Testis (tissue), 2 donors: ENCODE measurements at regions not wholly inside any gene's neighbourhood (a gene's known extent, or its start where the extent isn't known, plus 50 kb on each side); places are given as distances from the start of the nearest gene placed in this dataset.

Experiments
- DNase-seq: peaks from one replicate; pipeline ENCODE4 v3.0.0-alpha.2; 2019
- H3K27ac ChIP-seq, 2 donors: fragments of 200-600 bp; sonication (generic); one replicate each; pipeline ENCODE4 v1.5.1; 2019
- H3K27me3 ChIP-seq: fragments of 200-600 bp; sonication (generic); one replicate; pipeline ENCODE4 v1.5.1; 2019
- H3K36me3 ChIP-seq: fragments of 200-600 bp; sonication (generic); one replicate; pipeline ENCODE4 v1.5.1; 2017; ENCODE audit warnings: low read depth; ENCODE audit errors: missing control alignments
- H3K4me1 ChIP-seq: fragments of 200-600 bp; sonication (generic); one replicate; pipeline ENCODE4 v1.5.1; 2019
- H3K4me3 ChIP-seq, 2 donors: fragments of 200-600 bp; sonication (generic); one replicate each; pipeline ENCODE4 v1.5.1; 2017 to 2019
- H3K9me3 ChIP-seq: fragments of 200-600 bp; sonication (generic); one replicate; pipeline ENCODE4 v1.5.1; 2017
- CTCF ChIP-seq, 3 experiments: fragments of 450-650 bp in 2 of 3; fragments of 200-600 bp in 1 of 3; sonication (generic) in 1 of 3; IDR thresholded peaks; one replicate each; pipeline ENCODE4 v1.5.1; 2016 to 2019; ENCODE audit warnings: antibody characterized with exemption in 3 of 3, mild to moderate bottlenecking in 2 of 3, moderate library complexity in 1 of 3
- POLR2A ChIP-seq: fragments of 450-650 bp; IDR thresholded peaks from one replicate; pipeline ENCODE4 v1.6.1; 2017; ENCODE audit warnings: antibody characterized with exemption, mild to moderate bottlenecking, moderate library complexity
- WGBS, 2 donors: methylation state at CpG; one replicate each; pipeline ENCODE4 v1.1.5; 2018; 5-methylcytosine and 5-hydroxymethylcytosine counted together
- intact Hi-C: fragments of 100-400 bp; cut with DNase I; formaldehyde crosslinking; loops from one replicate; pipeline ENCODE4 v1.15.1; 2023; ENCODE audit warnings: low total_unique reads

- Histone ChIP-seq H3K27me3 (no peaks in the 10 kb centered on the region), H3K4me1 (no peaks in the 10 kb centered on the region), H3K4me3 (no peak overlapping the region), H3K9me3 (no peaks in the 10 kb centered on the region), H3K36me3 (no peaks in the 10 kb centered on the region), H3K27ac (no peak overlapping the region)
- intact Hi-C loops, result no loop called here
- DNase-seq, result peak; percentile 62
- TF ChIP-seq POLR2A, result no peak
- no peak for TF ChIP-seq CTCF (IDR thresholded peaks at IDR 0.05)
- WGBS, 2 donors, result 44 to 57% methylated on average over 1 of the region's 1 CpG
Observed at GRCh38 chr2:43171789-43172188, 54.6 kb downstream of the ZFP36L2 start.

- no peaks in the 10 kb centered on the region for H3K36me3 ChIP-seq
- no peak for TF ChIP-seq CTCF (IDR thresholded peaks at IDR 0.05)
- no peak for TF ChIP-seq POLR2A
- H3K27ac ChIP-seq, result no peak overlapping the region
- intact Hi-C loops, result no loop called here
- no peak overlapping the region for H3K4me3 ChIP-seq
- DNase-seq, result no peak
- WGBS, 2 donors, result 88 to 98% methylated on average over 19 to 21 of the region's 21 CpGs
- no peaks in the 10 kb centered on the region for H3K9me3 ChIP-seq
- no peaks in the 10 kb centered on the region for H3K4me1 ChIP-seq
- H3K27me3 ChIP-seq, result no peaks in the 10 kb centered on the region
Observed at GRCh38 chr2:43170405-43171105, 55.9 kb downstream of the ZFP36L2 start.

- Histone ChIP-seq H3K9me3 (no peaks in the 10 kb centered on the region), H3K4me1 (no peaks in the 10 kb centered on the region), H3K27ac (no peak overlapping the region), H3K4me3 (no peak overlapping the region), H3K27me3 (no peaks in the 10 kb centered on the region), H3K36me3 (no peaks in the 10 kb centered on the region)
- TF ChIP-seq POLR2A, result no peak
- peak in 1 of 3 experiments; percentile 21 for TF ChIP-seq CTCF (IDR thresholded peaks at IDR 0.05)
- WGBS, 2 donors, result 60 to 83% methylated on average over 9 of the region's 9 CpGs
- intact Hi-C loops, result no loop called here
- DNase-seq, result no peak
Observed at GRCh38 chr2:43169987-43170386, 56.4 kb downstream of the ZFP36L2 start.

- intact Hi-C loops, result no loop called here
- TF ChIP-seq POLR2A, result no peak
- TF ChIP-seq CTCF (IDR thresholded peaks at IDR 0.05), result no peak
- H3K9me3 ChIP-seq, result no peaks in the 10 kb centered on the region
- no peak overlapping the region for H3K27ac ChIP-seq
- H3K4me3 ChIP-seq, result no peak overlapping the region
- 71 to 79% methylated on average over 18 to 24 of the region's 24 CpGs for WGBS, 2 donors
- no peaks in the 10 kb centered on the region for H3K4me1 ChIP-seq
- no peak for DNase-seq
- H3K27me3 ChIP-seq, result no peaks in the 10 kb centered on the region
- H3K36me3 ChIP-seq, result no peaks in the 10 kb centered on the region
Observed at GRCh38 chr2:43169099-43169945, 57.1 kb downstream of the ZFP36L2 start.
